Stimulated activated naive CD4-positive, alpha-beta T cell (primary cell): ENCODE measurements at regions not wholly inside any gene's neighbourhood (a gene's known extent, or its start where the extent isn't known, plus 50 kb on each side); places are given as distances from the start of the nearest gene placed in this dataset.
"Not testable (repeated sequence)": the region's sequence is repeated elsewhere in the genome, so short reads cannot be mapped to it uniquely, and the experiment has no call there.

Source experiments
- DNase-seq, 6 experiments: peaks; one replicate each; lab custom pipeline; 2025; lab: John Stamatoyannopoulos, UW

GRCh38 chr12:84382486-84382885, 530.1 kb downstream of the SLC6A15 start:
- DNase-seq: not testable (repeated sequence)

- DNase-seq: no peak
Observed at GRCh38 chr12:84376320-84376719, 536.3 kb downstream of the SLC6A15 start.

- no peak for DNase-seq
Observed at GRCh38 chr12:84375449-84376170, 537.0 kb downstream of the SLC6A15 start.

- DNase-seq: no peak
Observed at GRCh38 chr12:84362552-84362897, 550.1 kb downstream of the SLC6A15 start.

- no peak for DNase-seq
Observed at GRCh38 chr12:84361651-84362551, 550.7 kb downstream of the SLC6A15 start.

DNA sequence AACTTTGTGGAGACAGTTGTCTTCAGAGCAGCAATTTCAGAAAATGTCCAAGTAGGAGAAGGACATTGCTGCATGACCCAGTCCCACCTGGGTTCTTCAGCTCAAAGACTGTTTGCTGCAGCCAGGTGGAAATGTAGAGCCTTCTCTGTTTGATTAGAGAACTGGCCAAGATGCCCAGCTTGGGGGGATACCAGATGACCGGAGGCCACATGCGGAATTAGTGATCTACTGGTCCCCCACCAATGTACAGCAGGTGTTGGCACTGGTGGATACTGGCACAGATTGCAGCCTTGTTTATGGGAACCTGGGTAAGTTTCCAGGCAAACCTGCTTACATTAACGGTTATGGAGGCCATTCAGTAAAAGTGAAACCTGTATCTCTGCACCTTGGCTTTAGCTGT, 555.3 kb downstream of the SLC6A15 start:
- no peak for DNase-seq

DNA sequence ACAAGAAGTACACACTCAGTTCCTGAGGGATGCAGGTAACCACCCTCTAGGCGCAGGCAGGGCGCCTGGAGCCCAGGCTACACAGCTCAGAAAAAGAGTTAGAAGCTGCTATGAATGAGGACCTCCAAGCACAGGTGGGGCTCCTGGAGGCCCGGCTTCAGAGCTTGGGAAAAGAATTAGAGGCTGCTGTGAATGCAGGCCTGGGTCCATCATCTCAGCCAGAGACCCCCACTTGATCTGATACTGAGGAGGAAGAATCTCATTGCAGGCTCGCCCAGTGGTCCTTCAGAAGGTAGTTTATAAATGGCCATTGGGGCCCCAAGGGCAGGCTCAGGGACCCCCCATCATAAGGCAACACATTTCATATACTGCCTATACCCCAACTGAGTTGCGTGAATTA, 556.4 kb downstream of the SLC6A15 start:
- DNase-seq: no peak

- DNase-seq: no peak
Observed at GRCh38 chr12:84355561-84355960, 557.0 kb downstream of the SLC6A15 start.

GRCh38 chr12:84348582-84348981, 564.0 kb downstream of the SLC6A15 start:
- DNase-seq: no peak

DNA sequence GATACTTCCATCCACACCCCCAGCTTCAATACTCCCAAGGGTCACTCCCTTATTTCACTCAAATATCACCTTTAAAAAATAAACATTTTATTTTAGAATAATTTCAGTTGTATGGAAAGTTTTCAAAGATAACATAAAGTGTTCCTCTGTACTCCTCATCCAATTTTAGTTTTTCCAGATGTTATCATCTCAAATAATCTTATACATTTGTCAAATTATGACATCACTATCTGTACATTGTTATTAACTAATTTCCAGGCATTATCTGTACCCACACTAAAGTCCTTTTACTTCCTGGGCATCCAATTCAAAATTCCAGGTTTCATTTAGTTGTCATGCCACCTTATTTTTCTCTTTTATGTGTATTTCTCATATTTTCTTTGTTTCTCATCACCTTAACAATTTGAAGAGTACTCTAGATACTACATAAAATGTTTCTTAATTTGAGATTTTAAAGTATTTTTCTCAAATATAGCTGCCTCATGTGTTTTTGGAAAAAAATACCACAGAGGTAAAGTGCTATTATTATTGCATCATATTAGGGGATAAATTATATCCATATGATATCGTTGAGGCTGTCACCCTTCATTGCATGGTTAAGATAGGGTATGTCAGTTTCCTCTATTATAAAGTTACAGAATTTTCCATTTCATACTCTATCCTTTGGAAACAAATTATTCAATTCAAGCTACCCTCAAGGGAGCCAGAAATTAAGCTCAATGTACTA, 571.0 kb downstream of the SLC6A15 start:
- no peak for DNase-seq

DNA sequence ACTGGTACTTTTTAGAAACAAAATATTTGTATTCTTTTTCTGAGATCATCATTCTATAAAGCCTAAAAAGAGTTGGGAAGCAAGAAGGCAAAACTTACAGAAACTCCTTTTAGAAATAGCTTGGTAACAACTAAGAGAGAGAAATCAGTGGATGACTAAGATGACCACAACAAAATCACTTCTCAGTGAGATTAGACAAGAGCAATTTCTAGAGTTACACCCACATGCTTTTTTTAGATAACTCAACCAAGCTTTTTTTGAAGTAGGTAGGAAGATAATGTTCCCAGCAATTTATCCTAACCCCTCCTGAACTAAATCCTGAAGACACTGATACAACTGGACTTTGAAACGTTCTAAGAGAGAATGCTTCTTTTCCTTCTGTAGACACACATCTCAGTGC, 576.4 kb downstream of the SLC6A15 start:
- no peak for DNase-seq

- DNase-seq: no peak
Observed at GRCh38 chr12:84329938-84330337, 582.7 kb downstream of the SLC6A15 start.

- DNase-seq: no peak
Observed at GRCh38 chr12:84315926-84316325, 596.7 kb downstream of the SLC6A15 start.

GRCh38 chr12:84313323-84313675, 599.3 kb downstream of the SLC6A15 start:
- no peak for DNase-seq

DNA sequence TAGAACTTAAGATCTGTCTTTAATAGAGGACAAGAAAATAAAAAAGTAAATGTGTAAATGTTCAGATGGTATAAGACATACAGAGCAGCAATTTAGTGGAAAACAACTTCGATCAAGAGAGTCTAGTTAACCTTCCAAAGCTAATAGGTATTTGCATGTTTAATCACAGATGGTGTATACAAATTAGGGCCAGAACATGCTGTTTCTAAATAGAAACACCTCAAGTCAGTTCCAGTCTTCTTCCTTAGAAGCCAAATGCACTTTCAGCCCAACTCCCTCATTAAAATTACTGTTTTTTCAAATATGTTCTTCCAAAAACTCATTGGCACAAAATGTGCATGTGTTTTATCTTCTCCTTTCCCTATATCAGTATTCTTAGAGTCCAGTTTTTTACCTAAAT, 604.4 kb downstream of the SLC6A15 start:
- no peak for DNase-seq

- no peak for DNase-seq
Observed at GRCh38 chr12:84305144-84305543, 607.5 kb downstream of the SLC6A15 start.

DNA sequence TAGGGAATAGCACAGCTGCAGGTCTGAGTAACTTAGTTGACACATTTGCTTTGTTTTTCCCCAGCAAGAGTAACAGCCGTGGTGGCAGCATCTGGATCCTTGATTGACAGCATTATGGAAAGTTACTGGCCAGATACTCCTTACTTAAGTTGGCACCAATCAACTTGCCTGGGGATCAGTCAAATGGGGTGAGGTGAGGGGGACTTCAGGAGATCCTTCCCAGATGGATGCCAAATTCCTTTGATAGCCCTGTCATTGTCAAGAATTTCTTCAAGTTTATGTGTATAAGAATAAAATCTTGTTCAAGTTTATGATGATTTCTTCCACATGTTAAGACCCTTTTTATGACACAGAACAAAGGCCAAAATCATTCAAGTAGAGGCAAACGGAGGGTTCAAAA, 618.4 kb downstream of the SLC6A15 start:
- no peak for DNase-seq

- no peak for DNase-seq
Observed at GRCh38 chr12:84290168-84290567, 622.4 kb downstream of the SLC6A15 start.

- DNase-seq: no peak
Observed at GRCh38 chr12:84277986-84278385, 634.6 kb downstream of the SLC6A15 start.

DNA sequence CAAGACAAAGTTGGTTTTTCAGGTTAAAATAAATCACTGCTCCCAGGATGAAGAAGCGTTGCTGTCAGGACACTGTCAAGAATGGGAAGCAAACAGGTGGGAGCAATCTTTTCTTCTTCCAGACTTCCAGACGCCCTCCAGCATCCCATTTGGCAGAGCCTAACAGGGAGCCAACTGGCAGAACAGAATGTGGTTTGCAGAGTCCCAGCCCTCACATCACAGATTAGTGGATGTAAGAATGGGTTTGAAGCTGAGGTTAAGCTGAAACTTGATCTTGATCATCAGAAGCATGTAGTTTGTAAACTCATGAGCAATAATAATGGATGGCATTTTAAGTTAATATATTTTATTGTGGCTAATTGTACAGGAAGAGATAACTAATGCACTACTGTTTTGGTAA, 636.4 kb downstream of the SLC6A15 start:
- DNase-seq: no peak

GRCh38 chr12:84272324-84272723, 640.3 kb downstream of the SLC6A15 start:
- DNase-seq: no peak

DNA sequence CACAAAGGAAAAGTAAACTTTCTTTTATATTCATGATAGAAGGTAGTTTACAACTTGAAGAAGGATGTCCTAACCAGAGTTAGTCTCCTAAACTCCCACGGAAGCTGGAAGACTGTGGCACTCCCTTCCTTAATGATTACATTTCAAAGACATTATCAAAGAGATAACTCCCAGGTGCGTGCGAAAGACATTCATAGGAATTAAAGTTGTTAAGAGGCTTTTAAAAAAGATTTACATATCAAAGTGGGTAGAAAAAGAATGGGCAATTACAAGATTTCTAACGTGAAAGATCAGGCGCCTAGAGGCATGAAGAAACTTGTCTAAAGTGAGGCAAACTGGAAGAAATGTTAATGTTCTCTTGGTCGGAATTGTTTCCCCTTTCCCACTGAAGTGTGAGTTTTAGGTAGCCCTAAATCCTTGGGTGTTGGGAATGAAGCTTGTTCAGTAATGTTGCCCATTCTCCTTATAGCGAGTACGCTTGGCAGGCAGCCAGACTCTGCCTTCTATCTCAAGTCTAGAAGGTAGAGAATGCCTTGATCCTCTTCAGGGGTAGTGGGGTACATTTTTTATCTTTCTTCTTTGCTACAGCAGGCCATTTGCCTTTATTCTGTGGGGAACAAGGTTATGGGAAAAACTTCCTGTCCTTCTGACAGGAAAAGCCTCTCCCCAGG, 642.0 kb downstream of the SLC6A15 start:
- DNase-seq: no peak
